HG03460 (cell line): ENCODE measurements at regions not wholly inside any gene's neighbourhood (a gene's known extent, or its start where the extent isn't known, plus 50 kb on each side); places are given as distances from the start of the nearest gene placed in this dataset.
A peak's percentile ranks its signal among the peaks of the same experiment; 100 is the strongest.
"Not testable (repeated sequence)": the region's sequence is repeated elsewhere in the genome, so short reads cannot be mapped to it uniquely, and the experiment has no call there.

Source experiments
- ATAC-seq: cut with Tn5 transposase; IDR thresholded peaks from one replicate; pipeline ENCODE4 v1.9.1; 2021; ENCODE audit not compliant: unreplicated experiment

GRCh38 chr1:55309786-55310504 lies 94.8 kb upstream of the USP24 start:
- ATAC-seq = no peak

DNA sequence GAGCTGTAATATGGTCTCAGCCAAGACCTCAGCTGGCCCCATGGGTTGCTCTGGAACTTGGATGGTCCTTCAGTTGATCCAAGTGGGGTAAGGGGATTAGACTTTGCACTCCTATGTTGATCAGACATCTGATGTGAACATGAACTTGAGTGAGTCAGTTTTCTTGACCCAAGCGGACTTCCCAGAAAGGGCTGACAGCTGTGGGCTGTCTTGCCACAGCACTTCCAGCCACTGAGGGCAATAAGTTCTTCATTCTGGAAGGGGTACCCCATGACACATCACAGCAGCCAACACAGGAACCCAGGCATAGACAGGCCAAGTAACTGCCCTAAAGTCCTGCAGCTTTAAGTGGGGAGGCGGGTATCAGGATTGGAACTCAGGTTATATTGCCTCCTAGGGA lies 93.9 kb upstream of the USP24 start:
- ATAC-seq = no peak

DNA sequence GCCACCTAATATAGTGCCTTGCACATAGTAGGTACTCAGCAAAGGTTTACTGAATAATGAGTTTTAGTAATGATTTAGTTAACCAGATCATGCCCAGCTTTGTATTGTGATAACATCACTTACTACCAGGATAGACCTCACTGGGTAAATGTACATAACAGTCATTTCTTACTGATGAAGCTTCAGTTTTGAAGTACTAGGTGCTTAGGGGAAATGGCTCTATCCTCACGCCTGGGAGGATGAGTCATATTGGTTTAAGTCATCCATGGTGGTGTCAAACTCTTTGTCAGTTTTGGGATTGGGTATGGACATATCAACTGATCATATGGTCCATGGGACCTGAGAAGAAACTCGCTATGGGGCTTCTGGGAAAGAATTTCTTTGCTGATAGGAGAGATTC lies 90.6 kb upstream of the USP24 start:
- ATAC-seq = no peak

GRCh38 chr1:55304229-55304740 lies 89.1 kb upstream of the USP24 start:
- no peak for ATAC-seq

GRCh38 chr1:55302972-55303371 lies 87.8 kb upstream of the USP24 start:
- ATAC-seq = no peak

DNA sequence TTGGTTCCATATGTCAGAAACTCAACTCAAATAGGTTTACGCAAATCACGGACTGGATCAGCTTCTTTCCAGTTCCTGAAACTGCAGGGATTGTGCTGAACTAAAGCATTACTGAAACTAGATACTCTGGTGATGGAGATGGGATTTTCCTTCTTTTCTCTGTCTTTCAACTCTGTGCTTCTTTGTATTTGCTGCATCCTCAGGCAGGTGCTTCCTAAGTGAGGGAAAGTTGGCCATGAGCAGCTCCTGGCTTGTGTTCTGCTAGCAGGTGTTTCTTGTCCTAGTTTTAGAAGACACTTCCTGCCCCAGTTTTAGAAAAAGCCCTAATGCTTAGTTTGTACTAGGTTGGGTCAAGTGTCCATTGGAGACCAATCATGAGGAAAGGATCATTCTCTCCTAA lies 86.7 kb upstream of the USP24 start:
- no peak for ATAC-seq

GRCh38 chr1:55300975-55301374 lies 85.8 kb upstream of the USP24 start:
- no peak for ATAC-seq

DNA sequence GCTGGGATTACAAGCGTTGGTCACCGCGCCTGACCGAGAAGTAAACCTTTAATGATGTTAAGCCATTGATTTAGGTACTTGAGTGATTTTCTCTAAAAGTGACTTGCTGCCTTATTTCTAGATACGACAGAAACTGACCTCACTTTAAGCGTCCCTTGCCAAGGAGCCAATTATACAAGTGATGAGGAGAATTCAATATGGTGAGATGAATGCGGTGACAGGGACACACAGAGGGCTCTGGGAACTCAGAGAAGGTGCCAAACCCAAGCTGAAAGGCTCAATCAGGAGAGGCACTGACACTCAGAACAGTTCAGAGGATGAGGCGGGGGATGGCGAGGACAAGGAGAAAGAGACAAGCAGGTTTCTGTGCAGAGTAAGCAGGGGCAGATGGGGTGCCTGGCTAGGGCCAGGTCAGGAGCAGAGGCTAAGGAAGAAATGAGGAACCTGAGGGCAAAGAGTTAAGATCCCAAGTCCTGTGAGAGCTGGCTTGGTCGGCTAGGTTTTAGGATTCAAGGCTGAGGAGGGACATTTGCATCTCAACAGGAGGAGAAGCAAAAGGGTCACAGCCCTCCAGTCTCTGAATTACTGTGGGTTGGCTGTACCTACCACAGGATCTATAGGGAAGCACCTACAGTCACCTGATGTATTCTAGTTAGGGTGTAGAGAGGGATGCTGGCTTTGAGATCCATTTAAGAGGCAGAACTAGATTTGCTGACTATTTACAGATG lies 83.2 kb upstream of the USP24 start:
- ATAC-seq = no peak

DNA sequence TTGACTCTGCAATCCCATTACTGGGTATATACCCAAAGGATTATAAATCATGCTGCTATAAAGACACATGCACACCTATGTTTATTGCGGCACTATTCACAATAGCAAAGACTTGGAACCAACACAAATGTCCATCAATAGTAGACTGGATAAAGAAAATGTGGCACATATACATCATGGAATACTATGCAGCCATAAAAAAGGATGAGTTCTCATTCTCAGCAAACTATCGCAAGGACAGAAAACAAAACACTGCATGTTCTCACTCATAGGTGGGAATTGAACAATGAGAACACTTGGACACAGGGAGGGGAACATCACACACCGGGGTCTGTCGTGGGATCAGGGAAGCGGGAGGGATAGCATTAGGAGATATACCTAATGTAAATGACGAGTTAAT lies 81.1 kb upstream of the USP24 start:
- not testable (repeated sequence) for ATAC-seq

GRCh38 chr1:55289614-55290013 lies 74.5 kb upstream of the USP24 start:
- no peak for ATAC-seq

GRCh38 chr1:55289042-55289441 lies 73.9 kb upstream of the USP24 start:
- ATAC-seq = no peak

DNA sequence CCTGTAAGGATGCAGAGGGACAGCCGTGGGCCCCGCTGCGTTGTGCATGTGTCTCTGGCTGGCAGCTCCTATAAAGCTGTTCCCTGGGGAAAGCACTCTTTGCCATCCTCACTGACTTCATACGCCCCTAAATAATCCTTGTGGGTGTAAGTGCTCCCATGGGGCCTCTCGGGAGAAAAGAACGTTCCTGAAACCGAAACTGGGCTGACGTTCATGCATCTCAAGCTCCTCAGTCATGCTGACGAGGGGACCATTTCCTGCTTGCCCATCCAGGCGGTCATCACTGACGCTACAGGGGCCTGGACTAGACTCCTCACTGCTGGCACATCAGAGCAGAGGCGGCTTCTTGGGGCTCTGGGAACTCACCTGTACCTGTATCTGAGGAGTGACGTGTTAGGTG lies 73.1 kb upstream of the USP24 start:
- peak; percentile 89 for ATAC-seq

DNA sequence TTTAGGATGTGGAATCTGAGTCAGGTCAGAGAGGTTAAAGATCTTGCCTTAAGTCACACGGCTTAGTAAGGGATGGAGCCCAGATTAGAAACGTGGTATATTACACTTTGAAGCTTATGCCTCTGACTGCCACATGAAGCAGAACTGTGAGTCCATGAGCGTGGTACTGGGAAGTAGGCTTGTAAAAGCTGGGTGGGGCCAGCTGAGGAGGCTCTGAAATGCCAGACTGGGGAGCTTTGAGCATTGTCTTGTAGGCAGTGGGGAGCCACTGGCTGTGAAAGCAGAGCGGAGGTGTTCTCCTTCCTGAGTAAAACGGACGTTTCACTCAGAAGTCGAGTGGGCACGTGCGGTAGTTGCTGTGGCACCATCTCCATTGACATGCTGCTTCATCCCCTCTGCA lies 72.6 kb upstream of the USP24 start:
- ATAC-seq = peak; percentile 14

GRCh38 chr1:55286856-55287602 lies 71.9 kb upstream of the USP24 start:
- ATAC-seq = no peak

DNA sequence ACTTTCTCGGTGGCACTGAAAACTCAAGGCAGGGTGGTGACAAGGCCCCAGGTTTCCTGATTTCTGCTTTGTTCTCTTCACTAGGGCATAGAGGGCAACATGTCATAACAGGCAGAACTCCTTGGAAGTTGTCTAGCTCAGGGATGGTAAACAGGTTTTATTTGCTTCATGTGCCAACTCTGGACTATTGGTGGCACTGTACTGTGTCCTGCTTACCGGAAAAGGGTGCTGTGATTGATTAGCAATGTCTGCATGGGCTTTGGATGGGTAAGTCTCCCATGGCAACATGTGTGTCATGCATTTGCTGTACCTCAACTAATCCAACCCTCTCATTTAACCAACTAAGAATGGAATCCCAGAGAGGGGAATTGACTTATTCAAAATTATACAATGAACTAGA lies 70.7 kb upstream of the USP24 start:
- ATAC-seq = no peak

DNA sequence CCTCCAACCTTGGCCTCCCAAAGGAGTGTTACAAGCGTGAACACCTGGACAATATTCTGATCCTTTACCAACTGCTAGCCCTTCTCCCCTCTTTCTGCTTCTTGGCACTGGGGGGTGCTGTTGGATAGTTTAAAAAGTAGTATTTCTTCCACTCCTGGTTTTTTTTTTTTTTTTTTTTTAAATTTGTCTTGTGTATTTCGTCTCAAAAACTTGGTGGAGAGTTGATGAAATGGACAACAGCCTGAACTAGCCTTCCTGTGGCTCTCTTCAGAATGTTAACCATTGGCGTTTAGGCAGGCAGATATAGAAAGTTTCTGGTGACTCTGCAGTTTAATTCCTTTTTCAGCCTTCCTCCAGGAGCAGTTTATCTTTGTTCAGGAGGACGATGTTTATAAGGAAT lies 69.7 kb upstream of the USP24 start:
- no peak for ATAC-seq

DNA sequence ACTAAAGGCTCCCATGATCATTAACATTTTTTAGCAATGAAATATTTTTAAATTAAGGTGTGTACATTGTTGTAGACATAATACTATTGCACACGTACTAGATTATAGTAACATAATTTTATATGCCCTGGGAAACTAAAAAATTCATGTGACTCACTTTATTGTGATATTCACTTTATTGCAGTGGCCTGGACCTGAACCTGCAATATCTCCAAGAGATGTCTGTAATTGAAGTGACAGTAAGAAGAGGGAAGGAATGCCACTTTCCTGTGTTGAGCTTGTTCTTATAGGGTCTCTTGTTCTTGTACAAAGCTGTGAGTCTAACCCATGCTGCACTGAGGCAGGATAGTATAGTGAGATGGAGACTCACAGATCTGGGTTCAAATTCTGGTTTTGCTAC lies 66.9 kb upstream of the USP24 start:
- no peak for ATAC-seq

DNA sequence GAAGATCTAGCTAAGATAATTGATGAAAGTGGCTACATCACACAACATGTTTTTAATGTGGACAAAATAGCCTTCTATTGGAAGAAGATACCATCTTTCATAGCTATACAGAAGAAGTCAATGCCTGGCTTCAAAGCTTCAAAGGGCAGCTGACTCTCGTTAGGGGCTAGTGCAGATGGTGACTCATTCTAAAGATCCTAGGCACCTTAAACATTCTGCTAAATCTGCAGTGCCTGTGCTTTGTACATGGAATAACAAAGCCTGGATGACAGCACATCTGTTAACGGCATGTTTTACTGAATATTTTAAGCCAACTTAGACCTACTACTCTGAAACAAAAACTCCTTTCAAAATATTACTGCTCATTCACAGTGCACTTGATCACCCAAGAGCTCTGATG lies 65.6 kb upstream of the USP24 start:
- ATAC-seq = no peak

- ATAC-seq = no peak
These were observed 64.5 kb upstream of the USP24 start for GRCh38 chr1:55279627-55280026.

GRCh38 chr1:55278378-55278777 lies 63.2 kb upstream of the USP24 start:
- no peak for ATAC-seq

DNA sequence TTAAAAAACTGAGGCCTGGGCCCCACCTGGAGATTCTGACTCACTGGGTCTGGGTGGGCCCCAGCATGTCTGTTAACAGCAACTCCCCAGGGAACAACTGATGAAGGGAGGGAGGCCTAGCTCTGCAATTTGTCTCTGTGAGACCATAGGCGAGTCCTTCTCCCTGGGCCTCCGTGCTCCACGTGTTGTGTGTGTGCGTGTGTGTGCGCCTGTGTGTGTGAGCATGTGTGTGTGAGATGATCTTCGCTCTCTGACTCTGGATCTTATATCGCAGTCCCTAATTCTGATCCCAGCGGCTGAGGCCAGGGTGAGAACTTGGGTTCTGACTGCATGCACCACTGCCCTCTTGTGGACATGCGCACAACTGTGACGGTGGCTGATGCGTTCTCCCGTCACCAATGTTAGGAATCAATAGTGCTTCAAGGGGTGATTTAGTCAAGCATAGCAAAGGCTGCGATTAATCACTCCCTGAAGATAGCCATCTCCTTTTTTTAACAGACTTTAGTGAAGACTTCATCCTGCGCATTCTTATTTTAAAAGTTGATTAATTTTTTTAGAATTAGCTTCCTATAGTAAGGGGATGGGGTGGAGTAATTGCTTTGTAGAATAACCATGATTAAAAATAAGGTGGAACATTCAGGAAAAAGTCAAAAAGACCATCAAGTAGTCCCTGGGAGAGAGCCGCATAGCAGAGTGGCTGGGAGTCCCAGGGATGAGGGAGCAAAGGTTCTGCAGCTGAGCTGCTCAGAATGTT lies 62.4 kb upstream of the USP24 start:
- ATAC-seq = peak; percentile 94
